ENCODE measurements at regions not wholly inside any gene's neighbourhood (a gene's known extent, or its start where the extent isn't known, plus 50 kb on each side); places are given as distances from the start of the nearest gene placed in this dataset.

- TF ChIP-seq CTCF (IDR thresholded peaks at IDR 0.05) (no peak), POLR2A (IDR thresholded peaks at IDR 0.05) (no peak), EP300 (IDR thresholded peaks at IDR 0.05) (no peak)
- Histone ChIP-seq H3K27me3 (no peaks in the 10 kb centered on the region), H3K4me1 (ENCODE audit: insufficient read depth) (no peaks in the 10 kb centered on the region), H3K36me3 (no peaks in the 10 kb centered on the region), H3K27ac (no peak overlapping the region), H3K9me3 (no peaks in the 10 kb centered on the region), H3K4me3 (no peak overlapping the region)
- WGBS, 3 donors, result 84 to 86% (median 85%) methylated on average over 4 of the region's 4 CpGs
- intact Hi-C loops (cut with DNase I), result no loop called here
- DNase-seq, result no peak
Observed at GRCh38 chr11:92793189-92793588, 176.3 kb upstream of the MTNR1B start.

GRCh38 chr11:92794783-92795182, 174.7 kb upstream of the MTNR1B start:
- intact Hi-C loops (cut with DNase I), result no loop called here
- Histone ChIP-seq H3K27me3 (no peaks in the 10 kb centered on the region), H3K27ac (no peak overlapping the region), H3K36me3 (no peaks in the 10 kb centered on the region), H3K9me3 (no peaks in the 10 kb centered on the region), H3K4me3 (no peak overlapping the region), H3K4me1 (ENCODE audit: insufficient read depth) (no peaks in the 10 kb centered on the region)
- 88 to 92% (median 90%) methylated on average over 2 of the region's 2 CpGs for WGBS, 3 donors
- TF ChIP-seq EP300 (IDR thresholded peaks at IDR 0.05) (no peak), POLR2A (IDR thresholded peaks at IDR 0.05) (no peak), CTCF (IDR thresholded peaks at IDR 0.05) (no peak)
- DNase-seq, result no peak

GRCh38 chr11:92796744-92797143, 172.7 kb upstream of the MTNR1B start:
- Histone ChIP-seq H3K4me1 (ENCODE audit: insufficient read depth) (no peaks in the 10 kb centered on the region), H3K27ac (no peak overlapping the region), H3K36me3 (no peaks in the 10 kb centered on the region), H3K9me3 (no peaks in the 10 kb centered on the region), H3K4me3 (no peak overlapping the region), H3K27me3 (no peaks in the 10 kb centered on the region)
- WGBS, 3 donors, result 84 to 94% (median 87%) methylated on average over 1 of the region's 1 CpG
- intact Hi-C loops (cut with DNase I), result no loop called here
- no peak for DNase-seq
- TF ChIP-seq EP300 (IDR thresholded peaks at IDR 0.05) (no peak), POLR2A (IDR thresholded peaks at IDR 0.05) (no peak), CTCF (IDR thresholded peaks at IDR 0.05) (no peak)

- DNase-seq, result no peak
- intact Hi-C loops (cut with DNase I), result no loop called here
- no peaks in the 10 kb centered on the region for H3K27me3 ChIP-seq
Observed at GRCh38 chr11:92797874-92798273, 171.6 kb upstream of the MTNR1B start.

More at GRCh38 chr11:92797874-92798273, 171.6 kb upstream of the MTNR1B start:
- no peak overlapping the region for H3K27ac ChIP-seq
- TF ChIP-seq CTCF (IDR thresholded peaks at IDR 0.05) (no peak), EP300 (IDR thresholded peaks at IDR 0.05) (no peak), POLR2A (IDR thresholded peaks at IDR 0.05) (no peak)
- H3K4me3 ChIP-seq, result no peak overlapping the region
- H3K36me3 ChIP-seq, result no peaks in the 10 kb centered on the region
- no peaks in the 10 kb centered on the region for H3K4me1 ChIP-seq (ENCODE audit: insufficient read depth)
- 94 to 98% (median 94%) methylated on average over 6 of the region's 6 CpGs for WGBS, 3 donors
- H3K9me3 ChIP-seq, result no peaks in the 10 kb centered on the region
